ENCODE measurements at regions not wholly inside any gene's neighbourhood (a gene's known extent, or its start where the extent isn't known, plus 50 kb on each side); places are given as distances from the start of the nearest gene placed in this dataset.

DNA sequence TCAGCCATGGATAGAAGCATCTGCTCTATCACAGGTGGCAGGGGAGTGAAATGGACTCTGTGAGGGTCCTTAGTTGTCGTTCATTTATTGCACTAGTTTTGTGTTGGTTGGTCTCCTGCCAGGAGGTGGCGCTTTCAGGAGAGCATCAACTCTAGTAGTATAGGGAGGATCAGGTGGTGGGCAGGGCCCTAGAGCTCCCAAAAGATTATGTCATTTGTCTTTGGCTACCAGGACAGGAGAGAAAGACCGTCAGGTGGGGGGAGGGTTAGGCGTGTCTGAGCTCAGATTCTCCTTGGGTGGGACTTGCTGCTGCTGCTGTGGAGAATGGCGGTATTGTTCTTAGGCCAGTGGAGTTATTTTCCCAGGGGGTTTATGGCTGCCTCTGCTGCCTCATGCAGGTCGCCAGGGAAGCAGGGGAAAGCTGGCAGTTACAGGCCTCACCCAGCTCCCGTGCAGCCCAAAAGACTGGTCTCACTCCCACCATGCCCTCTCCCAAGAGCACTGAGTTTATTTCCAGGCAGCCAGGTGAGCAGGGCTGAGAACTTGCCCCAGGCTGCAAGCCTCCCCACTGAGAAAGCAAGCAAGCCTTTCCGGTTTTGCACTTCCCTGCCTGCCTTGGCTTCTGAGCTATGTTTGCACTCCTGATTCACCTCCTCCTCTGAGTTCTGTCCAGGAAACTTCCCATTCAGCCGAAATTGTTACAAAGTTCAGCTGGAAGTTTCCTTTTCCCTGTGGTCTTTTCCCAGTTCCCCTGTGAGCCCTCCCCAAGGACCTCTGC, 317.3 kb downstream of the TAF11L14 start:
- DNase-seq (no peak), ATAC-seq (ENCODE audit: low FRiP score in 2 of 2) (no peak)
- Histone ChIP-seq H3K4me3 (no peak overlapping the region), H3K36me3 (no peaks in the 10 kb centered on the region), H3K4me1 (no peaks in the 10 kb centered on the region), H3K9me3 (peaks cover 0 to 13% (median 0%) of the 10 kb centered on the region in 4 donors), H3K27me3 (no peaks in the 10 kb centered on the region), H3K27ac (no peak overlapping the region)
- WGBS, 2 donors, result 83 to 85% methylated on average over 5 to 9 of the region's 9 CpGs
- TF ChIP-seq POLR2A (IDR thresholded peaks at IDR 0.05), result no peak
- TF ChIP-seq POLR2AphosphoS5 (IDR thresholded peaks at IDR 0.05), result no peak
- TF ChIP-seq, protein P1, sequence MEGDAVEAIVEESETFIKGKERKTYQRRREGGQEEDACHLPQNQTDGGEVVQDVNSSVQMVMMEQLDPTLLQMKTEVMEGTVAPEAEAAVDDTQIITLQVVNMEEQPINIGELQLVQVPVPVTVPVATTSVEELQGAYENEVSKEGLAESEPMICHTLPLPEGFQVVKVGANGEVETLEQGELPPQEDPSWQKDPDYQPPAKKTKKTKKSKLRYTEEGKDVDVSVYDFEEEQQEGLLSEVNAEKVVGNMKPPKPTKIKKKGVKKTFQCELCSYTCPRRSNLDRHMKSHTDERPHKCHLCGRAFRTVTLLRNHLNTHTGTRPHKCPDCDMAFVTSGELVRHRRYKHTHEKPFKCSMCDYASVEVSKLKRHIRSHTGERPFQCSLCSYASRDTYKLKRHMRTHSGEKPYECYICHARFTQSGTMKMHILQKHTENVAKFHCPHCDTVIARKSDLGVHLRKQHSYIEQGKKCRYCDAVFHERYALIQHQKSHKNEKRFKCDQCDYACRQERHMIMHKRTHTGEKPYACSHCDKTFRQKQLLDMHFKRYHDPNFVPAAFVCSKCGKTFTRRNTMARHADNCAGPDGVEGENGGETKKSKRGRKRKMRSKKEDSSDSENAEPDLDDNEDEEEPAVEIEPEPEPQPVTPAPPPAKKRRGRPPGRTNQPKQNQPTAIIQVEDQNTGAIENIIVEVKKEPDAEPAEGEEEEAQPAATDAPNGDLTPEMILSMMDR (IDR thresholded peaks at IDR 0.05), result no peak
- no peak for TF ChIP-seq EP300 (IDR thresholded peaks at IDR 0.05)

DNA sequence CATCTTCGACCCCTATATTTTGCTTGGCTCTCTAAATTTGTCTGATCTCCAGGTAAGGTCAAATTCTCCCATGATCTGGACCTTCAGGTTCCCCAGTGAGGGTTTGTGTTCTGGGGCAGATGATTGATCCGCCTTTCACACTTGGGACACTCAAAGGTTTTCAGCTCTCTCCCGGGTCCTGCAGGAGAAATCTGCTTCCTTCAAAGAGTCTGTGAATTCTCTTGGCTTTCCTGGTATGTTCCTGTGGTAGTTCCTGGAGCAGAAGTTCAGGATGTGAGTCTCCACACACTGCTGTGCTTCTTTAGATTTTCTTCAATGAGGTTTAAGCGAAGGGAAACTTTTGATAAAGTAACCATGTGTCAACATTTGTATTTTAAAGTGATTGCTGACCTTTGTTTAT, 318.0 kb downstream of the TAF11L14 start:
- no peaks in the 10 kb centered on the region for H3K27me3 ChIP-seq
- no peaks in the 10 kb centered on the region for H3K36me3 ChIP-seq
- no peak for ATAC-seq (ENCODE audit: low FRiP score in 2 of 2)
- no peaks in the 10 kb centered on the region for H3K4me1 ChIP-seq
- no peak overlapping the region for H3K27ac ChIP-seq
- WGBS, 2 donors, result 70 to 73% methylated on average over 4 of the region's 4 CpGs
- peaks cover 0 to 13% (median 0%) of the 10 kb centered on the region in 4 donors for H3K9me3 ChIP-seq
- DNase-seq, result no peak
- no peak overlapping the region for H3K4me3 ChIP-seq
- TF ChIP-seq POLR2A (IDR thresholded peaks at IDR 0.05), result no peak
- TF ChIP-seq, protein P1 (IDR thresholded peaks at IDR 0.05), result no peak
- TF ChIP-seq POLR2AphosphoS5 (IDR thresholded peaks at IDR 0.05), result no peak
- TF ChIP-seq EP300 (IDR thresholded peaks at IDR 0.05), result no peak

DNA sequence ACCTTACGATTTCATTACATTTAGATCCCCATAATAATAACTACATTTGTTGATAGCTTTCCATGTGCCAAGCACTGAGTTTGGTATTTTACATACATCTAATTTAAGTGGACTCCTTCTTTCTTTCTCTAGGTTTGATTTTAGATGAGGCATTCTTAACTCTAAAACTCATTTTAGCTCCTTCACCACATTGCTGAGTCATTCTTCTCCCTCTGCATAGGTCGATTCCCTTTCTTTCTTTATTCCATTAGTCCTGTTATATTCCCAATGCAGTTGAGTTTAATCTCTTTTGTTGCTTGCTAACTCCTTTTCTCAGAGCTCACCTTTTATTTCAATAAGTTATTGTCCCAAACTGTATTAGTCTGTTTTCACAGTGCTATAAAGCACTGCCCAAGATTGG, 329.8 kb downstream of the TAF11L14 start:
- Histone ChIP-seq H3K27me3 (no peaks in the 10 kb centered on the region), H3K4me1 (no peaks in the 10 kb centered on the region), H3K4me3 (no peak overlapping the region), H3K36me3 (no peaks in the 10 kb centered on the region), H3K27ac (no peak overlapping the region), H3K9me3 (no peaks in the 10 kb centered on the region)
- TF ChIP-seq POLR2A (IDR thresholded peaks at IDR 0.05), result no peak
- TF ChIP-seq, protein P1 (IDR thresholded peaks at IDR 0.05), result no peak
- no peak for ATAC-seq (ENCODE audit: low FRiP score in 2 of 2)
- 75 to 84% methylated on average over 2 of the region's 2 CpGs for WGBS, 2 donors
- DNase-seq, result no peak

DNA sequence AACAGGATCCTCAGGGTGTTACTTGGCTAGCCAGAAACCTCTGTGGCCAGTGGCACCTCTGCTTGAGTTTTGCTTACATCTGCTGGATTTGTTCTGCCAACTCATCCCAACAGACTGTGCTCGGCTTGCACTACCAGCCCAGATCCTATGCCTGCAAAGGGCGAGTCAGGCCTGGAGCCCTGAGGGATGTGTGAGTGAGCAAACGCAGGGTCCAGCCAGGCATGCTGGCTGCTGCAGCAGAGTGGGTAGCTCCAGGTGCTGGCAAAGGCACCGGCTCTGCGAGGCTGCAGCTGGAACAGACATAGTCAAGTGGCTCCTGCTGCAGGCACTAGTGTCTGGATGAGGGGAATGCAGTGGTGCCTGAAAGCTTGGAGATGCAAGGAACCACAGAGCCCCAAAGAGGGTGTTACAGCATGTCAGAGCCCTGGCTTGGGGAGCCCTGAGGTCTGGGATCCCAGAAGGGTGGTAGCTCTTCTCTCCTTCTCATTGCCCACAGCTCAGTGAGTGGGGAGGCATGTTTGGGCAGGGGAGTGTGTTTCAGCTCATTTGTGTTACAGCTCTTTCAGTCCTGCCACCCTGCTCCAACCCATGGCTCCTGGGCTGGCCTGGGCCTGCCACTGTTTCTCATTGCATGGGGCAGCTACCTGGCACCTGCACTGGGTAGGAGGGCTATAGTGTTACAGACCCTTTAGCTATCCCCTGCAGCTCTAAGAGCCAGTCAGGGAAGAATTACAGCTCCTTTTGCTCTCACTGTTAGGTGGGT, 332.6 kb downstream of the TAF11L14 start:
- 86 to 100% methylated on average over 3 to 5 of the region's 5 CpGs for WGBS, 2 donors
- Histone ChIP-seq H3K4me3 (no peak overlapping the region), H3K9me3 (no peaks in the 10 kb centered on the region), H3K4me1 (no peaks in the 10 kb centered on the region), H3K27ac (no peak overlapping the region), H3K36me3 (no peaks in the 10 kb centered on the region), H3K27me3 (no peaks in the 10 kb centered on the region)
- TF ChIP-seq POLR2AphosphoS5 (IDR thresholded peaks at IDR 0.05), result no peak
- peak in 1 of 2 donors; percentile 59 for ATAC-seq (ENCODE audit: low FRiP score in 2 of 2)
- DNase-seq, result peak in 1 of 2 donors; percentile 5

DNA sequence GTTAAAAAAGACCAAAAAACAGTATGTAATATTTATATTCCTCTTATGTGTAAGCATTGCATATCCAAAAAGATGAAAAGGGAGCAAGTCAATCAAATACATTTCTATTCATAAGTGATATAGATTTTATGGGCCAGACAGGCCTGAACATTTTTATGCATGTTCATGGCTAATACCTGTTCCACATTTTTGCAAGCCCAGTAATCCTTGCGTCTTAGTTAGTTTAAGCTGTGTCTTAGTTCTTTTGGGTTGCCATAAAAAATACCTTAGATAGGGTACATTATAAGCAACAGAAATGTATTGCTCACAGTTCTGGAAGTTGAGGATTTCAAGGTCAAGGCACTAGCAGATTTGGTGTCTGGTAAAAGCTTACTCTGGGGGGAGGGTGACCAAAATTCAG, 342.1 kb downstream of the TAF11L14 start:
- Histone ChIP-seq H3K27ac (no peak overlapping the region), H3K9me3 (no peaks in the 10 kb centered on the region), H3K4me3 (no peak overlapping the region), H3K36me3 (no peaks in the 10 kb centered on the region), H3K27me3 (no peaks in the 10 kb centered on the region), H3K4me1 (no peaks in the 10 kb centered on the region)
- DNase-seq, result no peak
- 100% methylated on average over 1 of the region's 1 CpG for WGBS, 2 donors
- no peak for ATAC-seq (ENCODE audit: low FRiP score in 2 of 2)
- TF ChIP-seq POLR2A (IDR thresholded peaks at IDR 0.05), result no peak
- TF ChIP-seq POLR2AphosphoS5 (IDR thresholded peaks at IDR 0.05), result no peak
- TF ChIP-seq, protein P1 (IDR thresholded peaks at IDR 0.05), result no peak
- no peak for TF ChIP-seq EP300 (IDR thresholded peaks at IDR 0.05)
